ENCODE measurements at regions not wholly inside any gene's neighbourhood (a gene's known extent, or its start where the extent isn't known, plus 50 kb on each side); places are given as distances from the start of the nearest gene placed in this dataset.

DNA sequence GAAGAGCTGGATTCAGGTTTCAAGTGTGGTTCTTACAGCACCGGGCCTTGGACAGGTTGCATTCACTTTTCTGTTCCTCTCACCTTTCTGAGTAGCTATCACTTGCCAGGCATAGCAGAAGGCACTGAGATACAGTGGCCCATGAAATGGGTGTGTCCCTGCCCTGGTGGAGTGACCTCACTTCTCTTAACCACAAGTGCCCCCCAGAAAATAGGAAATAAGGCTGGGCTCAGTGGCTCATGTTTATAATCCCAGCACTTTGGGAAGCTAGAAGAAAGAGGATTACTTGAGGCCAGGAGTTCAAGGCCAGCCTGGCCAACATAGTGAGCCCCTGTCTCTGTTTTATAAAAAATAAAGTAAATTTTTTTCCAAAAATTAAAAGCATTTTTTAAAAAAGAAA lies 101.7 kb upstream of the KIT start:
- H3K79me2 ChIP-seq (ENCODE audit: insufficient read depth, low read length): no peaks in the 10 kb centered on the region
- H3K27ac ChIP-seq (ENCODE audit: extremely low read length, insufficient read depth, low read length): no peak overlapping the region
- no peak overlapping the region for H3K4me3 ChIP-seq (replicated peaks in 1 of 3; ENCODE audit: insufficient read depth in 1 of 3, low read depth in 2 of 3, low read length in 3 of 3)
- no peaks in the 10 kb centered on the region for H3K36me3 ChIP-seq (replicated peaks in 1 of 2; ENCODE audit: control insufficient read depth in 1 of 2, insufficient read depth in 2 of 2, low read length in 2 of 2)
- CTCF ChIA-PET (ENCODE audit: low intra/inter-chr PET ratio, low total read pairs): no interaction called here
- 0 out of 5 replicates have a peak, but pooled peaks cover 0 to 7% of the 10 kb centered on the region in 2 experiments for H3K27me3 ChIP-seq (ENCODE audit: control insufficient read depth in 1 of 2, insufficient read depth in 2 of 2, low read length in 2 of 2)
- H3K4me1 ChIP-seq (ENCODE audit: insufficient read depth, low read length): no peaks in the 10 kb centered on the region
- FAIRE-seq (no peak), ATAC-seq (no peak), DNase-seq (ENCODE audit: low spot score) (no peak)
- no peak for TF ChIP-seq ARNT2 (CRISPR knock-in tag; IDR thresholded peaks at IDR 0.05; ENCODE audit: low read depth)
- TF ChIP-seq ZNF652 (CRISPR knock-in tag; IDR thresholded peaks at IDR 0.05; ENCODE audit: borderline replicate concordance, low read depth): no peak
- no peak for TF ChIP-seq REXO4 (CRISPR knock-in tag; IDR thresholded peaks at IDR 0.05; ENCODE audit: borderline replicate concordance)
- TF ChIP-seq SOX13 (IDR thresholded peaks at IDR 0.05): no peak
- no peak for TF ChIP-seq SOX13 (CRISPR knock-in tag; conservative IDR thresholded peaks at IDR 0.05 in 1 of 2, IDR thresholded peaks at IDR 0.05 in 1 of 2)
- TF ChIP-seq, protein P1, sequence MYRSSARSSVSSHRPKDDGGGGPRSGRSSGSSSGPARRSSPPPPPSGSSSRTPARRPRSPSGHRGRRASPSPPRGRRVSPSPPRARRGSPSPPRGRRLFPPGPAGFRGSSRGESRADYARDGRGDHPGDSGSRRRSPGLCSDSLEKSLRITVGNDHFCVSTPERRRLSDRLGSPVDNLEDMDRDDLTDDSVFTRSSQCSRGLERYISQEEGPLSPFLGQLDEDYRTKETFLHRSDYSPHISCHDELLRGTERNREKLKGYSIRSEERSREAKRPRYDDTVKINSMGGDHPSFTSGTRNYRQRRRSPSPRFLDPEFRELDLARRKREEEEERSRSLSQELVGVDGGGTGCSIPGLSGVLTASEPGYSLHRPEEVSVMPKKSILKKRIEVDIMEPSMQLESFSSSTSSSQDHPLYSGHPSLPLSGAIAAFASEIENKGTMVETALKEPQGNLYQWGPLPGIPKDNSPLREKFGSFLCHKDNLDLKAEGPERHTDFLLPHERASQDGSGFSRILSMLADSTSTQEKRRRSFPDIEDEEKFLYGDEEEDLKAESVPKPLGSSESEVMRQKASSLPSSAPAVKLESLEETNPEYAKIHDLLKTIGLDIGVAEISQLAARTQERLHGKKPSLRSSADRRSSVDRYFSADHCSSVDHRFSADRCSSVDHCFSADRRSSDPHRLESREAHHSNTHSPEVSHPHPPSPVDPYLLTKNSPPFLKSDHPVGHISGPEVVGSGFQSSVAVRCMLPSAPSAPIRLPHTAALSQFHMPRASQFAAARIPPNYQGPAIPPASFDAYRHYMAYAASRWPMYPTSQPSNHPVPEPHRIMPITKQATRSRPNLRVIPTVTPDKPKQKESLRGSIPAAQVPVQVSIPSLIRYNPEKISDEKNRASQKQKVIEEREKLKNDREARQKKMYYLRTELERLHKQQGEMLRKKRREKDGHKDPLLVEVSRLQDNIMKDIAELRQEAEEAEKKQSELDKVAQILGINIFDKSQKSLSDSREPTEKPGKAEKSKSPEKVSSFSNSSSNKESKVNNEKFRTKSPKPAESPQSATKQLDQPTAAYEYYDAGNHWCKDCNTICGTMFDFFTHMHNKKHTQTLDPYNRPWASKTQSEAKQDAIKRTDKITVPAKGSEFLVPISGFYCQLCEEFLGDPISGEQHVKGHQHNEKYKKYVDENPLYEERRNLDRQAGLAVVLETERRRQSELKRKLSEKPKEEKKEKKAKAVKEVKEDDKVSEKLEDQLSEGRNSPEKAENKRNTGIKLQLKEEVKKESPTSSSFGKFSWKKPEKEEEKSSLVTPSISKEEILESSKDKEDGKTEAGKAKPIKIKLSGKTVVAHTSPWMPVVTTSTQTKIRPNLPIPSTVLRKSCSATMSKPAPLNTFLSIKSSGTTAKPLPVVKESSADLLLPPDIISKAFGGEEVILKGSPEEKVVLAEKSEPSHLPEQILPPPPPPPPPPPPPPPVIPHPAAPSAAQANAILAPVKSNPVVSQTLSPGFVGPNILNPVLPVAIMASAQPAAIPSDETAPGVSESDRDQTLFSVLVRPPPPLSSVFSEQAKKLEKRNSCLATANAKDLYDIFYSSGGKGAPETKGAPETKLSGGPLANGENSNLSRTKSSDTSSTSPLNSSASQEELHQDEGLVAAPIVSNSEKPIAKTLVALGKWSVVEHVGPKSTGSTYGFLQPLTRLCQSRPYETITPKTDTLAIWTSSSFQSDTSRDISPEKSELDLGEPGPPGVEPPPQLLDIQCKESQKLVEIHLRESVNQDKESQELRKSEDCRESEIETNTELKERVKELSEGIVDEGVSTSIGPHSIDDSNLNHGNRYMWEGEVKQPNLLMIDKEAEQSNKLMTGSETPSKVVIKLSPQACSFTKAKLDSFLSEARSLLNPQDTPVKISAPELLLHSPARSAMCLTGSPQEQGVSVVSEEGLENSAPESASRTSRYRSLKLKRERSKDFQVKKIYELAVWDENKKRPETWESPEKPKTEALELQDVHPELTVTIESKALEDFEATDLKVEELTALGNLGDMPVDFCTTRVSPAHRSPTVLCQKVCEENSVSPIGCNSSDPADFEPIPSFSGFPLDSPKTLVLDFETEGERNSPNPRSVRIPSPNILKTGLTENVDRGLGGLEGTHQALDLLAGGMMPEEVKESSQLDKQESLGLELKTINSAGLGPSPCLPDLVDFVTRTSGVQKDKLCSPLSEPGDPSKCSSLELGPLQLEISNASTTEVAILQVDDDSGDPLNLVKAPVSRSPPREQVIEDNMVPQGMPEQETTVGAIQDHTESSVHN (CRISPR knock-in tag; IDR thresholded peaks at IDR 0.05): no peak
- no peak for TF ChIP-seq ZNF296 (CRISPR knock-in tag; conservative IDR thresholded peaks at IDR 0.05)
- in situ Hi-C loops (cut with HindIII; ENCODE audit: extremely low pct_ligation_motif_present, low pct_unique_long_range_greater_than_20kb): no loop called here
- no TSS peak for BruUV-seq (replicated peaks)
- no peaks in the 10 kb centered on the region for H3K9me3 ChIP-seq (ENCODE audit: low read length)
- H3K4me2 ChIP-seq (ENCODE audit: low read depth, low read length): no peak overlapping the region
- WGBS (ENCODE audit: low lambda C conversion rate): 0% methylated on average over 1 of the region's 1 CpG
- H4K20me1 ChIP-seq (ENCODE audit: insufficient read depth, low read length): no peaks in the 10 kb centered on the region
- intact Hi-C loops (cut with micrococcal nuclease; ENCODE audit: unreplicated experiment): no loop called here
- H3K9ac ChIP-seq (ENCODE audit: insufficient read depth, low read depth, low read length): no peak overlapping the region
- no peak overlapping the region for H2AFZ ChIP-seq (ENCODE audit: low read length)
- POLR2A ChIA-PET: no interaction called here
